ENCODE measurements at regions not wholly inside any gene's neighbourhood (a gene's known extent, or its start where the extent isn't known, plus 50 kb on each side); places are given as distances from the start of the nearest gene placed in this dataset.

DNA sequence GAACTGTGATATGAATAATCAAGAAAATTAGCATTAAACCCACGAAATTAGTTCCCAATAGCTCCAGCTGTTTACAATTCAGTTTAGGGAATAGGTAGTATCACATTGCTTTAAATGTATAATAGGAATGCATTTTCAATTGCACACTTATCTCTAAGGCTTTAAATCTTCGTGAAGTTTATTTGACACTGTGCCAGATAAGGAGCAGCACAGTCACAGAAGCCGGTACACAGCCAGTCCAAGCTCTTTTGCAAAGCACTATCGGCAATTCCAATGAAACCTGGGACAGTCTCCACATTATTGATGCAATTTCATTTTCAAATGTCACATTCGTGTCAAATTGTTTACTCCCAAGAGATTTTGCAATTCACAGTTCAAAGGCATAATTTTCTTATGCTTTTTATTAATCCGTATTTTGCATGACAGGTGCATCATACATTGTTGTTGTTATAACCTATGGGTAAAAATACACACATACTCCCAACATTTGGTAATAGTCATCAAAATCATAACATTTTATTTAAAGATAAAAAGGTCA lies 602.8 kb downstream of the RPS29 start:
- TF ChIP-seq, protein P1, sequence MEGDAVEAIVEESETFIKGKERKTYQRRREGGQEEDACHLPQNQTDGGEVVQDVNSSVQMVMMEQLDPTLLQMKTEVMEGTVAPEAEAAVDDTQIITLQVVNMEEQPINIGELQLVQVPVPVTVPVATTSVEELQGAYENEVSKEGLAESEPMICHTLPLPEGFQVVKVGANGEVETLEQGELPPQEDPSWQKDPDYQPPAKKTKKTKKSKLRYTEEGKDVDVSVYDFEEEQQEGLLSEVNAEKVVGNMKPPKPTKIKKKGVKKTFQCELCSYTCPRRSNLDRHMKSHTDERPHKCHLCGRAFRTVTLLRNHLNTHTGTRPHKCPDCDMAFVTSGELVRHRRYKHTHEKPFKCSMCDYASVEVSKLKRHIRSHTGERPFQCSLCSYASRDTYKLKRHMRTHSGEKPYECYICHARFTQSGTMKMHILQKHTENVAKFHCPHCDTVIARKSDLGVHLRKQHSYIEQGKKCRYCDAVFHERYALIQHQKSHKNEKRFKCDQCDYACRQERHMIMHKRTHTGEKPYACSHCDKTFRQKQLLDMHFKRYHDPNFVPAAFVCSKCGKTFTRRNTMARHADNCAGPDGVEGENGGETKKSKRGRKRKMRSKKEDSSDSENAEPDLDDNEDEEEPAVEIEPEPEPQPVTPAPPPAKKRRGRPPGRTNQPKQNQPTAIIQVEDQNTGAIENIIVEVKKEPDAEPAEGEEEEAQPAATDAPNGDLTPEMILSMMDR (IDR thresholded peaks at IDR 0.05): no peak
- TF ChIP-seq EZH2 (IDR thresholded peaks at IDR 0.05; ENCODE audit: borderline replicate concordance, insufficient read depth, low read depth, low read length, poor library complexity, severe bottlenecking): no peak
- Mint-ChIP-seq H3K4me3 (no peak overlapping the region), H3K9me3 (ENCODE audit: insufficient read depth) (no peaks in the 10 kb centered on the region), H3K4me1 (no peaks in the 10 kb centered on the region), H3K27ac (no peak overlapping the region), H3K27me3 (no peaks in the 10 kb centered on the region)
- no peaks in the 10 kb centered on the region for H3K79me2 ChIP-seq (ENCODE audit: control insufficient read depth, insufficient read depth, low read length)
- H3K27me3 ChIP-seq (replicated peaks in 1 of 4; ENCODE audit: control extremely low read depth in 1 of 4, control insufficient read depth in 3 of 4, insufficient read depth in 4 of 4, low read length in 3 of 4): no peaks in the 10 kb centered on the region
- 92% methylated on average over 3 of the region's 6 CpGs for WGBS (ENCODE audit: insufficient coverage)
- H3K4me2 ChIP-seq (replicated peaks; ENCODE audit: low read depth, low read length, poor library complexity, severe bottlenecking): no peak overlapping the region
- DNase-seq (no peak), ATAC-seq (ENCODE audit: low read depth) (no peak)
- no peak overlapping the region for H3K4me3 ChIP-seq (ENCODE audit: control extremely low read depth in 1 of 5, extremely low read depth in 1 of 5, insufficient read depth in 1 of 5, low read depth in 2 of 5, low read length in 4 of 5)
- no peaks in the 10 kb centered on the region for H4K20me1 ChIP-seq (ENCODE audit: control insufficient read depth, insufficient read depth, low read length, poor library complexity, severe bottlenecking)
- peaks cover 0 to 1% (median 0%) of the 10 kb centered on the region in 3 donors for H3K9me3 ChIP-seq (ENCODE audit: control extremely low read depth in 1 of 3, control insufficient read depth in 2 of 3, insufficient read depth in 1 of 3, low read length in 2 of 3)
- intact Hi-C loops (cut with micrococcal nuclease): no loop called here
- no peaks in the 10 kb centered on the region for H3K36me3 ChIP-seq (replicated peaks in 1 of 2; ENCODE audit: control extremely low read depth in 1 of 2, control insufficient read depth in 1 of 2, extremely low read depth in 1 of 2, insufficient read depth in 2 of 2, low read length in 1 of 2)
- ChIA-PET POLR2A (no interaction called here), CTCF (no interaction called here)
- H2AFZ ChIP-seq (ENCODE audit: insufficient read depth, low read depth, low read length, poor library complexity, severe bottlenecking): no peak overlapping the region
- H3K4me1 ChIP-seq (ENCODE audit: control insufficient read depth in 2 of 2, insufficient read depth in 2 of 2, low read length in 2 of 2): no peaks in the 10 kb centered on the region
- H3K9ac ChIP-seq (ENCODE audit: low read length): no peak overlapping the region
- no peak overlapping the region for H3K27ac ChIP-seq (ENCODE audit: low read length in 2 of 2)

DNA sequence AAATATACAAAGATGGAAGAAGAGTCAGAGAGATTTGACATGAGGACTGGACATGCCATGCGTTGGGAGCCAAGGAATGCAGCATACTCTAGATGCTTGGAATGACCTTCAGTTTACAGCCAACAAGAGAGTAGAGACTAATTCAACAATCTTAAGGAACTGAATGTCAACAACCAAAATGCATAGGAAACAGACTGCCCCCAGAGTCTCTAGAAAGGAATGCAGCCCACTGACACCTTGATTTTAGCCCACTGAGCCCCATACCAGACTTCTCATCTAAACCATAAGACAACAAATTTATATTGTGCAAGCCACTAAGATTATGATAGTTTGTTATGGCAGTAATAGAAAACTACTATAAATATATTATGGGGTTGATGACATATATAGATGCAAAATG lies 611.2 kb downstream of the RPS29 start:
- no peaks in the 10 kb centered on the region for H3K79me2 ChIP-seq (ENCODE audit: control insufficient read depth, insufficient read depth, low read length)
- H3K9me3 ChIP-seq (ENCODE audit: control extremely low read depth in 1 of 3, control insufficient read depth in 2 of 3, insufficient read depth in 1 of 3, low read length in 2 of 3): no peaks in the 10 kb centered on the region
- ATAC-seq (ENCODE audit: low read depth) (no peak), DNase-seq (no peak)
- POLR2A ChIA-PET: no interaction called here
- no peaks in the 10 kb centered on the region for H3K27me3 ChIP-seq (replicated peaks in 1 of 4; ENCODE audit: control extremely low read depth in 1 of 4, control insufficient read depth in 3 of 4, insufficient read depth in 4 of 4, low read length in 3 of 4)
- TF ChIP-seq, protein P1 (IDR thresholded peaks at IDR 0.05): no peak
- no peak for TF ChIP-seq EZH2 (IDR thresholded peaks at IDR 0.05; ENCODE audit: borderline replicate concordance, insufficient read depth, low read depth, low read length, poor library complexity, severe bottlenecking)
- no peaks in the 10 kb centered on the region for H3K9me3 Mint-ChIP-seq (ENCODE audit: insufficient read depth)
- no peak overlapping the region for H3K27ac Mint-ChIP-seq
- H3K36me3 ChIP-seq (replicated peaks in 1 of 2; ENCODE audit: control extremely low read depth in 1 of 2, control insufficient read depth in 1 of 2, extremely low read depth in 1 of 2, insufficient read depth in 2 of 2, low read length in 1 of 2): no peaks in the 10 kb centered on the region
- no peaks in the 10 kb centered on the region for H3K4me1 Mint-ChIP-seq
- H3K4me1 ChIP-seq (ENCODE audit: control insufficient read depth in 2 of 2, insufficient read depth in 2 of 2, low read length in 2 of 2): no peaks in the 10 kb centered on the region
- no peaks in the 10 kb centered on the region for H4K20me1 ChIP-seq (ENCODE audit: control insufficient read depth, insufficient read depth, low read length, poor library complexity, severe bottlenecking)
- no peak overlapping the region for H3K27ac ChIP-seq (ENCODE audit: low read length in 2 of 2)
- intact Hi-C loops (cut with micrococcal nuclease): no loop called here
- H3K4me3 ChIP-seq (ENCODE audit: control extremely low read depth in 1 of 5, extremely low read depth in 1 of 5, insufficient read depth in 1 of 5, low read depth in 2 of 5, low read length in 4 of 5): no peak overlapping the region
- CTCF ChIA-PET: no interaction called here
- no peak overlapping the region for H2AFZ ChIP-seq (ENCODE audit: insufficient read depth, low read depth, low read length, poor library complexity, severe bottlenecking)
- WGBS (ENCODE audit: insufficient coverage): 83% methylated on average over 1 of the region's 1 CpG
- H3K4me3 Mint-ChIP-seq: no peak overlapping the region
- peaks cover 5% of the 10 kb centered on the region for H3K27me3 Mint-ChIP-seq
- H3K9ac ChIP-seq (ENCODE audit: low read length): no peak overlapping the region
- no peak overlapping the region for H3K4me2 ChIP-seq (replicated peaks; ENCODE audit: low read depth, low read length, poor library complexity, severe bottlenecking)
